ENCODE measurements at regions not wholly inside any gene's neighbourhood (a gene's known extent, or its start where the extent isn't known, plus 50 kb on each side); places are given as distances from the start of the nearest gene placed in this dataset.
"Not testable (repeated sequence)": the region's sequence is repeated elsewhere in the genome, so short reads cannot be mapped to it uniquely, and the experiment has no call there.

DNA sequence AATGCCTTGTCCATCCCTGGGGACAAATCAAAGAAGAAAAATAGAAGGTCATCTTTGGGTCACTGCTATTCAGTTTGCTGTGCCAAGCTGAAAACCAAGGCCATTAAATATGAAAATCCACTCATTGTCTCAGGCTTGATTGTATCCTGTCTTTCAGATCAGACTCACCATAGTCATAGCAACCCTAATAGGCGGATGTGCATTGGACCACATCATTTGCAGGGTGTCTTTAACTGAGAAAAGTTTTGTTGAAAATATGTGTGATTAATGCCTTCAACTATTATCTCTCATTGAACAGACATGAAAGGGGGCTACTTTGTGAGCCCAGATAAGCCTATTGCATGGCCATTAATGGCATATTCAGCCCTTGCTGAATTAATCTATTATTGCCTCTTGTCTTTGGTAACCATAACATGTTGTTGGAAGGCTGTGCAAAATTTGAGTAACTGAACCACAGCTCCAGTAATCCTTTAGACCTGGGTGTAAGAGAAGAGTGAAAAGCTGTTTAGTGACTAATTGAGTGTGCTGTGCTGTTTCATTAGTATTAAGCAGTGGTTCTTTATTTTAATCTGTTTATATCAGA lies 453.6 kb upstream of the EPHA5 start:
- no peak overlapping the region for H3K4me3 ChIP-seq (ENCODE audit: low read depth, low read length)
- TF ChIP-seq, protein P1, sequence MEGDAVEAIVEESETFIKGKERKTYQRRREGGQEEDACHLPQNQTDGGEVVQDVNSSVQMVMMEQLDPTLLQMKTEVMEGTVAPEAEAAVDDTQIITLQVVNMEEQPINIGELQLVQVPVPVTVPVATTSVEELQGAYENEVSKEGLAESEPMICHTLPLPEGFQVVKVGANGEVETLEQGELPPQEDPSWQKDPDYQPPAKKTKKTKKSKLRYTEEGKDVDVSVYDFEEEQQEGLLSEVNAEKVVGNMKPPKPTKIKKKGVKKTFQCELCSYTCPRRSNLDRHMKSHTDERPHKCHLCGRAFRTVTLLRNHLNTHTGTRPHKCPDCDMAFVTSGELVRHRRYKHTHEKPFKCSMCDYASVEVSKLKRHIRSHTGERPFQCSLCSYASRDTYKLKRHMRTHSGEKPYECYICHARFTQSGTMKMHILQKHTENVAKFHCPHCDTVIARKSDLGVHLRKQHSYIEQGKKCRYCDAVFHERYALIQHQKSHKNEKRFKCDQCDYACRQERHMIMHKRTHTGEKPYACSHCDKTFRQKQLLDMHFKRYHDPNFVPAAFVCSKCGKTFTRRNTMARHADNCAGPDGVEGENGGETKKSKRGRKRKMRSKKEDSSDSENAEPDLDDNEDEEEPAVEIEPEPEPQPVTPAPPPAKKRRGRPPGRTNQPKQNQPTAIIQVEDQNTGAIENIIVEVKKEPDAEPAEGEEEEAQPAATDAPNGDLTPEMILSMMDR (IDR thresholded peaks at IDR 0.05; ENCODE audit: insufficient read depth, low read length), result no peak
- no peak for DNase-seq (ENCODE audit: low read depth)

DNA sequence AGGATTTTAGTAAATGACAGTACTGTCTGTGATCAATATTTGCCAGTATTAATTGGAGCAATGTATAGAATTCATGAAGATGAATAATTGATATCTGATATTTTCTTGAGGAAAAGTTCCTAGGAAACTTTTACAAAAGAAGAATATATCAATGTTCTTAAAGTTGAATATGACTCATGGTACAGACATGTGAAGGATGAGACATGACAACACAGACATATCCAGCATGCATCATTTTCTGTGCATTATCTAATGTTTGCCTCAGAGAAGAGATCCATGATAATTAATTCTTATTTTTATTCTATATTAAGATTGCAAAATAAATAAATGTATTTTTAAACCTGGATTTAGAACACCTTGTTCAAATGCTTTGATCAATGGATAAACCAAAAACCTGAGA lies 452.9 kb upstream of the EPHA5 start:
- H3K4me3 ChIP-seq (ENCODE audit: low read depth, low read length), result no peak overlapping the region
- no peak for DNase-seq (ENCODE audit: low read depth)
- TF ChIP-seq, protein P1 (IDR thresholded peaks at IDR 0.05; ENCODE audit: insufficient read depth, low read length), result no peak

DNA sequence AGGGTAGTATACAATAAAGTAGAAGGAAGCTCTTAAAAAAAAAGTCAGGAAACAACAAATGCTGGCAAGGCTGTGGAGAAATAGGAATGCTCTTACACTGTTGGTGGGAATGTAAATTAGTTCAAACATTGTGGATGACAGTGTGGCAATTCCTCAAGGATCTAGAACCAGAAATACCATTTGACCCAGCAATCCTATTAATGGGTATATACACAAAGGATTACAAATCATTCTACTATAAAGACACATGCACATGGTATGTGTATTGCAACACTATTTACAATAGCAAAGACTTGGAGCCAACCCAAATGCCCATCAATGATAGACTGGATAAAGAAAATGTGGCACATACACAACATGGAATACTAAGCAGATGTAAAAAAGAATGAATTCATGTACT lies 444.9 kb upstream of the EPHA5 start:
- peak; percentile 25 for DNase-seq (ENCODE audit: low read depth)
- not testable (repeated sequence) for H3K4me3 ChIP-seq (ENCODE audit: low read depth, low read length)

DNA sequence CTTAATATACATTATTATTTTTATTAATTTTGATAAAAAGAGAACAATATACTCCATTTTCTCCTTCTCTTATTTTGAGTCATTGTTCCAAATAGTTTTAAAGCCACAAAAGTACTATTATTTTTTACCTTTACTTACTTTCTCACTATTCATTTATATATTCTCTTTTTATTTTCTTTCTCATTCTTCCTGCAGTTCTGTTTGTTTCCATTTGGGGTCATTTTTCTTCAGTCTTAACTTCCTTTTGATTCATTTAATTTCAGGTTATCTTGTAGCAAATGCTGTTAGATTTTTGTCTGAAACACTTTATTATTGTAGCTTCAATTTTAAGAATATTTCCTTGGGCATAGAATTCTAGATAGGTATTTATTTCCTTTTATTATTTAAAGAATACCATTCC lies 438.6 kb upstream of the EPHA5 start:
- H3K4me3 ChIP-seq (ENCODE audit: low read depth, low read length), result no peak overlapping the region
- TF ChIP-seq, protein P1 (IDR thresholded peaks at IDR 0.05; ENCODE audit: insufficient read depth, low read length), result peak; percentile 29
- peak; percentile 17 for DNase-seq (ENCODE audit: low read depth)

DNA sequence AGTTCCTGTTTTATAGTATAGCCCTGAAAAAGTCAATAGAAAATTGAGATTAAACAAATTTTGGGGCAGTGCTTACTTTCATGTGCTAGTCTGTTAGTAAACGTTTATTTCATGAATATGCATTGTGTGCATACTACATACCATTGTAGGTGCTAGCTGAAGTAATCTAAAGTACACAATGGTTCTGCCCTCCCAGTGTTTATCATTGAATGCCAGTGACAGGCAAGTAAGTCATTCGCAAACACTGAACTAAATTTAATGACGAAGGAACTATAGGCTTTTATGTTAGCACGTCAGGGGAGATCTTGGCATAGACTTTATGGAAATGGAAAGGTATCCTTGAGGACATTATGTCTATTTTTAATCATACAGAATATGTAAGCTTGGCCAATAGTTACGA lies 426.9 kb upstream of the EPHA5 start:
- TF ChIP-seq, protein P1 (IDR thresholded peaks at IDR 0.05; ENCODE audit: insufficient read depth, low read length), result no peak
- DNase-seq (ENCODE audit: low read depth), result no peak
- H3K4me3 ChIP-seq (ENCODE audit: low read depth, low read length), result no peak overlapping the region

DNA sequence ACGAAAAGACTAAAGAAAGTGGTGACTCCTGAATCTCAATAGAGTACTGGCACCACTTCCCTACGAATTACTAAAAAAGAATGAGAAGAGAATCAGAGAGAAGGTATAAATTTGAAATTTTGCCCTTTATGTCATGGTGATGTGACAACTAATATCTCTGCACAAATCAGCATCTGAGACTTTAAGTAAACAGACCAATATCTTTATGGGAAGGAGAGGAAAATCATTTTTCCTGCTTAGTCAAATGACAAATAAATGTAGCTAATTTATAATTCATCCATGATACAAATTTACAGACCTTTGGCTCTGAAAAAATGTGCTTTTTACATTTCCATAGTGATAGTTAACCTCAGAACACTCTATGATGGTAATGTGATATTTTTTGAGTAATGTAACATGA lies 424.8 kb upstream of the EPHA5 start:
- TF ChIP-seq, protein P1 (IDR thresholded peaks at IDR 0.05; ENCODE audit: insufficient read depth, low read length), result no peak
- DNase-seq (ENCODE audit: low read depth), result no peak
- no peak overlapping the region for H3K4me3 ChIP-seq (ENCODE audit: low read depth, low read length)

DNA sequence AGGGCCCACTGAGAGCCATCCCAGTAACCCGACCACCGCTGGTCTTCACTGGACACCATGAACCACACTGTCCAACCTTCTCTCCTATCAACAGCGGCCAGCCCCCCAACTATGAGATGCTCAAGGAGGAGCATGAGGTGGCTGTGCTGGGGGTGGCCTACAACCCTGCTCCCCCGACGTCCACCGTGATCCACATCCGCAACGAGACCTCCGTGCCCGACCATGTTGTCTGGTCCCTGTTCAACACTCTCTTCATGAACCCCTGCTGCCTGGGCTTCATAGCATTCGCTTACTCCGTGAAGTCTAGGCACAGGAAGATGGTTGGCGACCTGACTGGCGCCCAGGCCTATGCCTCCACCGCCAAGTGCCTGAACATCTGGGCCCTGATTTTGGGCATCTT lies 423.8 kb upstream of the EPHA5 start:
- no peak for DNase-seq (ENCODE audit: low read depth)
- TF ChIP-seq, protein P1 (IDR thresholded peaks at IDR 0.05; ENCODE audit: insufficient read depth, low read length), result no peak
- no peak overlapping the region for H3K4me3 ChIP-seq (ENCODE audit: low read depth, low read length)

Data from fibroblast of the aortic adventitia (primary cell).